Prostate gland (tissue), 2 donors: ENCODE measurements at regions not wholly inside any gene's neighbourhood (a gene's known extent, or its start where the extent isn't known, plus 50 kb on each side); places are given as distances from the start of the nearest gene placed in this dataset.

Source experiments
- CTCF ChIP-seq, 4 experiments: fragments of 200-600 bp in 2 of 4; fragments of 450-650 bp in 2 of 4; sonication (generic) in 2 of 4; IDR thresholded peaks; 1 replicate in 3 of 4; 2 replicates in 1 of 4; pipeline ENCODE4 v1.5.1; 2016 to 2019; ENCODE audit warnings: antibody characterized with exemption in 4 of 4, mild to moderate bottlenecking in 2 of 4, moderate library complexity in 2 of 4
- POLR2A ChIP-seq: fragments of 450-650 bp; IDR thresholded peaks from one replicate; pipeline ENCODE4 v1.6.1; 2016; ENCODE audit warnings: antibody characterized with exemption, mild to moderate bottlenecking
- POLR2AphosphoS5 ChIP-seq: sonication (generic); formaldehyde crosslinking; IDR thresholded peaks from one replicate; pipeline ENCODE4 v1.6.1; 2017; ENCODE audit warnings: antibody characterized with exemption

- no peak for TF ChIP-seq CTCF (IDR thresholded peaks at IDR 0.05)
- no peak for TF ChIP-seq POLR2AphosphoS5
- no peak for TF ChIP-seq POLR2A
Measured at GRCh38 chr1:83103341-83103740, 895.6 kb downstream of the TTLL7 start.
